ENCODE measurements at regions not wholly inside any gene's neighbourhood (a gene's known extent, or its start where the extent isn't known, plus 50 kb on each side); places are given as distances from the start of the nearest gene placed in this dataset.
"Not testable (repeated sequence)": the region's sequence is repeated elsewhere in the genome, so short reads cannot be mapped to it uniquely, and the experiment has no call there.

GRCh38 chr1:191519519-191519918, 638.7 kb upstream of the RGS18 start:
- DNase-seq (ENCODE audit: low spot score) (no peak), ATAC-seq (no peak)
- TF ChIP-seq ATF1 (CRISPR knock-in tag; IDR thresholded peaks at IDR 0.05) (no peak), ZNF423 (CRISPR knock-in tag; IDR thresholded peaks at IDR 0.05) (no peak), NFE2L1 (CRISPR knock-in tag; IDR thresholded peaks at IDR 0.05) (no peak), ZBTB21 (CRISPR knock-in tag; IDR thresholded peaks at IDR 0.05; ENCODE audit: borderline replicate concordance) (no peak), AFF4 (CRISPR knock-in tag; IDR thresholded peaks at IDR 0.05; ENCODE audit: borderline replicate concordance) (no peak), RELA (CRISPR knock-in tag; IDR thresholded peaks at IDR 0.05; ENCODE audit: borderline replicate concordance) (no peak), STAT6 (CRISPR knock-in tag; conservative IDR thresholded peaks at IDR 0.05; ENCODE audit: low read depth) (no peak), ZNF416 (CRISPR knock-in tag; IDR thresholded peaks at IDR 0.05) (no peak), PRRX2 (CRISPR knock-in tag; IDR thresholded peaks at IDR 0.05) (no peak), ZNF671 (CRISPR knock-in tag; IDR thresholded peaks at IDR 0.05) (no peak), TEAD1 (CRISPR knock-in tag; IDR thresholded peaks at IDR 0.05) (no peak), ZNF317 (CRISPR knock-in tag; IDR thresholded peaks at IDR 0.05; ENCODE audit: borderline replicate concordance, low read depth) (no peak), ZBTB43 (CRISPR knock-in tag; IDR thresholded peaks at IDR 0.05) (no peak)
- TF ChIP-seq, protein P1, sequence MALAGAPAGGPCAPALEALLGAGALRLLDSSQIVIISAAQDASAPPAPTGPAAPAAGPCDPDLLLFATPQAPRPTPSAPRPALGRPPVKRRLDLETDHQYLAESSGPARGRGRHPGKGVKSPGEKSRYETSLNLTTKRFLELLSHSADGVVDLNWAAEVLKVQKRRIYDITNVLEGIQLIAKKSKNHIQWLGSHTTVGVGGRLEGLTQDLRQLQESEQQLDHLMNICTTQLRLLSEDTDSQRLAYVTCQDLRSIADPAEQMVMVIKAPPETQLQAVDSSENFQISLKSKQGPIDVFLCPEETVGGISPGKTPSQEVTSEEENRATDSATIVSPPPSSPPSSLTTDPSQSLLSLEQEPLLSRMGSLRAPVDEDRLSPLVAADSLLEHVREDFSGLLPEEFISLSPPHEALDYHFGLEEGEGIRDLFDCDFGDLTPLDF (CRISPR knock-in tag; IDR thresholded peaks at IDR 0.05), result no peak
- ChIA-PET CTCF (no interaction called here), POLR2A (no interaction called here)
- no peak overlapping the region for H3K4me3 Mint-ChIP-seq
- no peaks in the 10 kb centered on the region for H3K4me1 Mint-ChIP-seq
- H3K9me3 Mint-ChIP-seq, result no peaks in the 10 kb centered on the region
- no peaks in the 10 kb centered on the region for H3K27me3 Mint-ChIP-seq (ENCODE audit: low read depth)
- no peaks in the 10 kb centered on the region for H3K36me3 Mint-ChIP-seq
- no peak overlapping the region for H3K27ac Mint-ChIP-seq

GRCh38 chr1:191520345-191520744, 637.9 kb upstream of the RGS18 start:
- Mint-ChIP-seq H3K36me3 (no peaks in the 10 kb centered on the region), H3K27me3 (ENCODE audit: low read depth) (no peaks in the 10 kb centered on the region), H3K27ac (no peak overlapping the region), H3K4me3 (no peak overlapping the region), H3K4me1 (no peaks in the 10 kb centered on the region), H3K9me3 (no peaks in the 10 kb centered on the region)
- ChIA-PET CTCF (no interaction called here), POLR2A (no interaction called here)
- no peak for DNase-seq (ENCODE audit: low spot score)
- ATAC-seq, result no peak
- TF ChIP-seq PRRX2 (CRISPR knock-in tag; IDR thresholded peaks at IDR 0.05) (no peak), ATF2 (CRISPR knock-in tag; IDR thresholded peaks at IDR 0.05; ENCODE audit: borderline replicate concordance, low read depth) (no peak)

DNA sequence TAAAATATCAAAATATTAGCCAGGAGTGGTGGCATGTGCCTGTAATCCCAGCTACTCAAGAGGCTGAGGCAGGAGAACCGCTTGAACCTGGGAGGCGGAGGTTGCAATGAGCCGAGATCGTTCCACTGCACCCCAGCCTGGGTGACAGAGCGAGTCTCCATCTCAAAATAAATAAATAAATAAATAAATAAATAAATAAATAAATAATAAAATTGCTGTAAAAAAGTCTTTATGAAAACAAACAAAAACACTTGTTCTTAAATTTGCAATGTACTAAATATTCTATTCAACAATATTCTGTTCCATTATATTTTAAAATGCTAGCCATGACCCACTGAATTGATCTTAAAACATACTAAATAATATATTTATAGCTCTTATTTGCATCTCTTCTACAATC, 632.3 kb upstream of the RGS18 start:
- CTCF ChIA-PET; H3K27ac Mint-ChIP-seq; H3K27me3 Mint-ChIP-seq (ENCODE audit: low read depth); POLR2A ChIA-PET; H3K4me3 Mint-ChIP-seq; H3K9me3 Mint-ChIP-seq; H3K4me1 Mint-ChIP-seq; DNase-seq (ENCODE audit: low spot score); H3K36me3 Mint-ChIP-seq; ATAC-seq: not testable (repeated sequence)
